SK-N-SH treated with all-trans-retinoic acid at 6 μM for 48 hours (cell line): ENCODE measurements at regions not wholly inside any gene's neighbourhood (a gene's known extent, or its start where the extent isn't known, plus 50 kb on each side); places are given as distances from the start of the nearest gene placed in this dataset.

Experiments
- ATAC-seq: fragments of 200-7000 bp; cut with Tn5 transposase; 3 replicates; pipeline ENCODE4 v1.9.1; 2020; ENCODE audit warnings: mild to moderate bottlenecking, moderate library complexity
- ARNTL ChIP-seq: fragments of 450-650 bp; formaldehyde crosslinking; IDR thresholded peaks from 2 replicates; pipeline ENCODE4 v1.5.0; 2020; ENCODE audit warnings: low read depth, mild to moderate bottlenecking, moderate library complexity, borderline replicate concordance
- CSDC2 ChIP-seq: fragments of 250-450 bp; sonication (Bioruptor Pico); IDR thresholded peaks from 2 replicates; pipeline ENCODE4 v1.5.0; 2020; ENCODE audit warnings: mild to moderate bottlenecking, moderate library complexity
- CSRNP3 ChIP-seq: fragments of 250-450 bp; sonication (Bioruptor Pico); IDR thresholded peaks from 2 replicates; pipeline ENCODE4 v1.5.1; 2021; ENCODE audit warnings: mild to moderate bottlenecking, moderate library complexity
- ESRRG ChIP-seq: fragments of 250-450 bp; sonication (Bioruptor Pico); IDR thresholded peaks from 2 replicates; pipeline ENCODE4 v1.6.1; 2021; ENCODE audit warnings: mild to moderate bottlenecking
- GLIS3 ChIP-seq: fragments of 250-450 bp; sonication (Bioruptor Pico); IDR thresholded peaks from 2 replicates; pipeline ENCODE4 v1.5.0; 2020; ENCODE audit warnings: mild to moderate bottlenecking, moderate library complexity
- ISL1 ChIP-seq: fragments of 250-450 bp; sonication (Bioruptor Pico); IDR thresholded peaks from 2 replicates; pipeline ENCODE4 v2.1.2; 2022; ENCODE audit warnings: mild to moderate bottlenecking, moderate library complexity
- OSR1 ChIP-seq: fragments of 250-450 bp; sonication (Bioruptor Pico); IDR thresholded peaks from 2 replicates; pipeline ENCODE4 v1.8.0; 2022; ENCODE audit warnings: moderate library complexity, mild to moderate bottlenecking, inconsistent platforms
- PATZ1 ChIP-seq: fragments of 250-450 bp; sonication (Bioruptor Pico); IDR thresholded peaks from 2 replicates; pipeline ENCODE4 v1.8.0; 2020; ENCODE audit warnings: mild to moderate bottlenecking, moderate library complexity, borderline replicate concordance
- POU6F1 ChIP-seq: fragments of 250-450 bp; sonication (Bioruptor Pico); IDR thresholded peaks from 2 replicates; pipeline ENCODE4 v1.8.0; 2021; ENCODE audit warnings: low read depth, mild to moderate bottlenecking, moderate library complexity, borderline replicate concordance
- PPARA ChIP-seq: fragments of 250-450 bp; sonication (Bioruptor Pico); IDR thresholded peaks from 2 replicates; pipeline ENCODE4 v1.5.0; 2020; ENCODE audit warnings: mild to moderate bottlenecking, borderline replicate concordance
- RARB ChIP-seq: fragments of 250-450 bp; sonication (Bioruptor Pico); IDR thresholded peaks from 2 replicates; pipeline ENCODE4 v1.8.0; 2021; ENCODE audit warnings: mild to moderate bottlenecking, moderate library complexity
- SNAI2 ChIP-seq: fragments of 250-450 bp; sonication (Bioruptor Pico); IDR thresholded peaks from 2 replicates; pipeline ENCODE4 v1.5.0; 2020; ENCODE audit warnings: mild to moderate bottlenecking, moderate library complexity
- TOX ChIP-seq: fragments of 250-450 bp; sonication (Bioruptor Pico); IDR thresholded peaks from 2 replicates; pipeline ENCODE4 v1.8.0; 2021; ENCODE audit warnings: mild to moderate bottlenecking, moderate library complexity, borderline replicate concordance
- TSHZ2 ChIP-seq: fragments of 250-450 bp; sonication (Bioruptor Pico); IDR thresholded peaks from 2 replicates; pipeline ENCODE4 v1.5.0; 2020; ENCODE audit warnings: mild to moderate bottlenecking, moderate library complexity
- ZC3H10 ChIP-seq: fragments of 250-450 bp; sonication (Bioruptor Pico); IDR thresholded peaks from 2 replicates; pipeline ENCODE4 v1.5.1; 2021; ENCODE audit warnings: mild to moderate bottlenecking, moderate library complexity
- ZFP3 ChIP-seq: fragments of 250-450 bp; sonication (Bioruptor Pico); IDR thresholded peaks from 2 replicates; pipeline ENCODE4 v1.5.0; 2020; ENCODE audit warnings: mild to moderate bottlenecking, moderate library complexity
- ZFP30 ChIP-seq: fragments of 450-650 bp; formaldehyde crosslinking; IDR thresholded peaks from 2 replicates; pipeline ENCODE4 v1.5.0; 2022; ENCODE audit warnings: mild to moderate bottlenecking, moderate library complexity
- ZNF565 ChIP-seq: fragments of 450-650 bp; formaldehyde crosslinking; conservative IDR thresholded peaks from 2 replicates; pipeline ENCODE4 v1.5.0; 2020; ENCODE audit warnings: low read depth, mild to moderate bottlenecking, moderate library complexity
- ZNF70 ChIP-seq: fragments of 450-650 bp; formaldehyde crosslinking; IDR thresholded peaks from 2 replicates; pipeline ENCODE4 v1.5.0; 2020; ENCODE audit warnings: mild to moderate bottlenecking, moderate library complexity

- no peak for ATAC-seq
- TF ChIP-seq ZNF70 (CRISPR knock-in tag) (no peak), GLIS3 (CRISPR knock-in tag) (no peak), PPARA (no peak), CSDC2 (CRISPR knock-in tag) (no peak), TOX (no peak), ZFP3 (CRISPR knock-in tag) (no peak), POU6F1 (no peak), SNAI2 (CRISPR knock-in tag) (no peak), CSRNP3 (CRISPR knock-in tag) (no peak), ISL1 (CRISPR knock-in tag) (no peak), OSR1 (CRISPR knock-in tag) (no peak), ZFP30 (CRISPR knock-in tag) (no peak), ARNTL (CRISPR knock-in tag) (no peak), ZC3H10 (no peak), PATZ1 (CRISPR knock-in tag) (no peak), ZNF565 (CRISPR knock-in tag) (no peak), TSHZ2 (CRISPR knock-in tag) (no peak)
- TF ChIP-seq, all 23 proteins: peak for 0
Measured at GRCh38 chr21:23585419-23585818, 2021.9 kb downstream of the MRPL39 start.

GRCh38 chr21:23579573-23579972 lies 2027.7 kb downstream of the MRPL39 start:
- no peak for TF ChIP-seq ZC3H10
- no peak for TF ChIP-seq RARB
- TF ChIP-seq ZFP30 (CRISPR knock-in tag): no peak
- TF ChIP-seq OSR1 (CRISPR knock-in tag): no peak
- no peak for TF ChIP-seq PATZ1 (CRISPR knock-in tag)
- ATAC-seq: no peak

- no peak for ATAC-seq
- no peak for TF ChIP-seq OSR1 (CRISPR knock-in tag)
- TF ChIP-seq CSDC2 (CRISPR knock-in tag): no peak
- TF ChIP-seq PPARA: no peak
- no peak for TF ChIP-seq RARB
- TF ChIP-seq ISL1 (CRISPR knock-in tag): no peak
- no peak for TF ChIP-seq ZC3H10
- no peak for TF ChIP-seq ESRRG (CRISPR knock-in tag)
- TF ChIP-seq SNAI2 (CRISPR knock-in tag): no peak
- no peak for TF ChIP-seq ZFP30 (CRISPR knock-in tag)
- no peak for TF ChIP-seq ARNTL (CRISPR knock-in tag)
- TF ChIP-seq TSHZ2 (CRISPR knock-in tag): no peak
- TF ChIP-seq ZNF565 (CRISPR knock-in tag): no peak
- TF ChIP-seq TOX: no peak
Measured at GRCh38 chr21:23578027-23578426, 2029.3 kb downstream of the MRPL39 start.
